ENCODE measurements at regions not wholly inside any gene's neighbourhood (a gene's known extent, or its start where the extent isn't known, plus 50 kb on each side); places are given as distances from the start of the nearest gene placed in this dataset.
"Not testable (repeated sequence)": the region's sequence is repeated elsewhere in the genome, so short reads cannot be mapped to it uniquely, and the experiment has no call there.

DNA sequence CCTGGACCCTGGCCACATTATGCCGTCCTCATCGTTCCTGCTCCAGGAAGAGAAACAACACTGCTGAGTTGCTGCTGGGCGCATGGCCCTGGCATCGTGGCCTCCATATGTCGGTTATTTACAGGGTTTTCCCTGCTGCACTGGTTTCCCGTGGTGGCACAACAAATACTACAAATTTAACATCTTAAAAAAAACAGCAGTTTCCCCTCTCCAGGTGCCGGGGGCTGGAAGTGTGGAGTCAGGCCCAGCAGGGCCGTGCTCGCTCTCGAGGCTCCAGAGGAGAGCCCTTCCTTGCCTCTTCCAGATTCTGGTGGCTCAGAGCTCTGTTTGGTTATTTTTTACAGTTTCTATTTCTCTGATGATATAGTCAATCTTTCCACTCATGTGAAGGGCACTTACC, 777.8 kb upstream of the TPTE start:
- H3K4me1 Mint-ChIP-seq; H3K27ac ChIP-seq (ENCODE audit: low read depth, low read length); H3K27me3 ChIP-seq (ENCODE audit: control insufficient read depth in 2 of 2, insufficient read depth in 2 of 2, low read length in 2 of 2); H3K27me3 Mint-ChIP-seq; H3K27ac Mint-ChIP-seq; ATAC-seq; intact Hi-C loops (cut with micrococcal nuclease); POLR2A ChIA-PET; H3K9me3 ChIP-seq (ENCODE audit: control insufficient read depth in 2 of 3, low read length in 3 of 3); DNase-seq; H3K4me3 Mint-ChIP-seq; H3K4me1 ChIP-seq (ENCODE audit: control insufficient read depth in 2 of 2, insufficient read depth in 2 of 2, low read length in 2 of 2); H3K36me3 ChIP-seq (ENCODE audit: control insufficient read depth in 2 of 3, insufficient read depth in 3 of 3, low read length in 3 of 3); CTCF ChIA-PET; H3K4me3 ChIP-seq (ENCODE audit: low read length); H3K36me3 Mint-ChIP-seq: not testable (repeated sequence)
- peaks cover 4 to 38% (median 18%) of the 10 kb centered on the region in 11 donors for H3K9me3 Mint-ChIP-seq

DNA sequence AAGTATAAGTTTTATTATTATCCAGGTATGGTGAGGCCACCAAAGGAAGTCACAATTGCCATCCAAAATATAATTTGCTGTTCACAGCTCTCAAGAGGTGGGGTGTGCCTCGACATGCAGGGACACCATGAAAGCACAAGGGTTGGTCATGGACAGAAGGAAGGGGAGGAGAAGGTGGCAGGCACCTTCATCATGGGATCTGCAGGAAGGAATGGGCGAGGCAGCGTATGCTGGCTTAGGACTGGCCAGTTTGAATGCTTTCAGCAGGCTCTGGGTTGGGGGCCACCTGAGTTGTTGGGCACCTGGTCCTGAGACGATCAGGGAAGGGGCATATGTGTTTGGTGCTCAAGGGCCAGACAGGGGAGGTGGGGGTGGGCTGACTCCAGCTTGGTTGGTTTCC, 777.2 kb upstream of the TPTE start:
- CTCF ChIA-PET; H3K27me3 Mint-ChIP-seq; intact Hi-C loops (cut with micrococcal nuclease); H3K4me1 ChIP-seq (ENCODE audit: control insufficient read depth in 2 of 2, insufficient read depth in 2 of 2, low read length in 2 of 2); H3K9me3 ChIP-seq (ENCODE audit: control insufficient read depth in 2 of 3, low read length in 3 of 3); POLR2A ChIA-PET; H3K4me3 Mint-ChIP-seq; DNase-seq; H3K4me3 ChIP-seq (ENCODE audit: low read length); H3K27ac ChIP-seq (ENCODE audit: low read depth, low read length); H3K36me3 ChIP-seq (ENCODE audit: control insufficient read depth in 2 of 3, insufficient read depth in 3 of 3, low read length in 3 of 3); H3K27ac Mint-ChIP-seq; H3K4me1 Mint-ChIP-seq; H3K27me3 ChIP-seq (ENCODE audit: control insufficient read depth in 2 of 2, insufficient read depth in 2 of 2, low read length in 2 of 2); ATAC-seq; H3K36me3 Mint-ChIP-seq: not testable (repeated sequence)
- H3K9me3 Mint-ChIP-seq = peaks cover 3 to 35% (median 13%) of the 10 kb centered on the region in 11 donors

GRCh38 chr21:9744593-9744992, 776.8 kb upstream of the TPTE start:
- H3K27ac Mint-ChIP-seq = not testable (repeated sequence)

DNA sequence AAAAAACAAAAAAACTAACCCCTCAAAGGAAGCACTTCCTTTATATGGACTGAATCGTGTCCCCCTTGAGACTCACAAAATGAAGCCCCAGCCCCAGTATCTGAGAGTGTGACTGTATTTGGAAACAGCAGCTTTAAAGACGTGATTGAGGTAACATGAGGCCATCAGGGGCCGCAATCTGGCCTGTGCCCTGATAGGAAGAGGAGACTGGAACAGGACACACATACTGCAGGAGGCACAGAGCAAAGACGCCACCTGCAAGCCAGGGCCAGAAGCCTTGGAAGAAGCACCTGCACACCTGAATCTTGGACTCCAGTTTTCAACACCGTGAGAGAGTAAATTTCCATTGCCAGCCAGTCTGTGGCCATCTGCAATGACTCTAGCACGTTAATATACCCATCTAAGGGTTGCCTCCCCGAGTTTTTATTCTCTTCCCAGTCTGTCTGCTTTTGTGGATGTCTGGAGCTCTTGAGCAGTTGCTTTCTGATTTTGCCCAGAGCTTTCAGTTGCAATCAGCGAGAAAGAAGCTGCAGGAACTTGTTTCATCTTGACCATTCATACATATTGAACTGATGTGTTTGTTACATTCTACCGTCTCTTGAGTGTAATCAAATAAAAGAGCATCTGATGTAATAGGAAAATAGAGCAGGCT, 775.8 kb upstream of the TPTE start:
- H3K4me3 ChIP-seq (ENCODE audit: low read length); intact Hi-C loops (cut with micrococcal nuclease); H3K27me3 Mint-ChIP-seq; H3K27ac ChIP-seq (ENCODE audit: low read depth, low read length); H3K4me1 Mint-ChIP-seq; H3K4me3 Mint-ChIP-seq; H3K36me3 ChIP-seq (ENCODE audit: control insufficient read depth in 2 of 3, insufficient read depth in 3 of 3, low read length in 3 of 3); H3K27ac Mint-ChIP-seq; H3K4me1 ChIP-seq (ENCODE audit: control insufficient read depth in 2 of 2, insufficient read depth in 2 of 2, low read length in 2 of 2); CTCF ChIA-PET; DNase-seq; H3K27me3 ChIP-seq (ENCODE audit: control insufficient read depth in 2 of 2, insufficient read depth in 2 of 2, low read length in 2 of 2); POLR2A ChIA-PET; ATAC-seq; H3K36me3 Mint-ChIP-seq: not testable (repeated sequence)
- H3K9me3 ChIP-seq (ENCODE audit: control insufficient read depth in 2 of 3, low read length in 3 of 3) = peaks cover 0 to 10% (median 0%) of the 10 kb centered on the region in 3 experiments
- peaks cover 0 to 29% (median 7%) of the 10 kb centered on the region in 11 donors for H3K9me3 Mint-ChIP-seq

More at GRCh38 chr21:9744593-9744992, 776.8 kb upstream of the TPTE start:
- H3K9me3 ChIP-seq (ENCODE audit: control insufficient read depth in 2 of 3, low read length in 3 of 3); H3K4me1 ChIP-seq (ENCODE audit: control insufficient read depth in 2 of 2, insufficient read depth in 2 of 2, low read length in 2 of 2); POLR2A ChIA-PET; ATAC-seq; H3K4me3 Mint-ChIP-seq; H3K36me3 Mint-ChIP-seq; H3K27me3 Mint-ChIP-seq; H3K27me3 ChIP-seq (ENCODE audit: control insufficient read depth in 2 of 2, insufficient read depth in 2 of 2, low read length in 2 of 2); H3K27ac ChIP-seq (ENCODE audit: low read depth, low read length); H3K4me3 ChIP-seq (ENCODE audit: low read length); intact Hi-C loops (cut with micrococcal nuclease); DNase-seq; CTCF ChIA-PET; H3K4me1 Mint-ChIP-seq; H3K36me3 ChIP-seq (ENCODE audit: control insufficient read depth in 2 of 3, insufficient read depth in 3 of 3, low read length in 3 of 3): not testable (repeated sequence)
- peaks cover 0 to 31% (median 9%) of the 10 kb centered on the region in 11 donors for H3K9me3 Mint-ChIP-seq

DNA sequence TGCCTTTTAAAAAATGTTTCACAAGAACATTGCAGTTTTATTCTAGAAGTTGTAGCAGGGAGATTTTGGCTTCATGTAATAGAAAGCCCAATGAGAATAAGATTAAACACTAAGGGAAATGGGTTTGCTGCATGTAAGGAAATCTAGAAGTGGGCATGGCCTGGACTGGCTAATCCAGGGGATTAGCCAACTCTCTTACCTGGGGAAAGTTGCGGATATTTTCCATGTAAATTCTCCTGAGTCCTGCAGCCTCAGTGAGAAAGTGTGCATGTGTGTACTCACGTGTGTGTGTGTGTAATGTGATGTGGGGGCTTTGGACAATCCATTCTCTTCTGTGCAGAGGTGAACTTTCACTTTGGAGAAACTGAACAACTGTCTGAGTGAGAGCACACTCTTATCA, 775.1 kb upstream of the TPTE start:
- CTCF ChIA-PET, H3K27ac Mint-ChIP-seq, H3K4me1 Mint-ChIP-seq: not testable (repeated sequence)

DNA sequence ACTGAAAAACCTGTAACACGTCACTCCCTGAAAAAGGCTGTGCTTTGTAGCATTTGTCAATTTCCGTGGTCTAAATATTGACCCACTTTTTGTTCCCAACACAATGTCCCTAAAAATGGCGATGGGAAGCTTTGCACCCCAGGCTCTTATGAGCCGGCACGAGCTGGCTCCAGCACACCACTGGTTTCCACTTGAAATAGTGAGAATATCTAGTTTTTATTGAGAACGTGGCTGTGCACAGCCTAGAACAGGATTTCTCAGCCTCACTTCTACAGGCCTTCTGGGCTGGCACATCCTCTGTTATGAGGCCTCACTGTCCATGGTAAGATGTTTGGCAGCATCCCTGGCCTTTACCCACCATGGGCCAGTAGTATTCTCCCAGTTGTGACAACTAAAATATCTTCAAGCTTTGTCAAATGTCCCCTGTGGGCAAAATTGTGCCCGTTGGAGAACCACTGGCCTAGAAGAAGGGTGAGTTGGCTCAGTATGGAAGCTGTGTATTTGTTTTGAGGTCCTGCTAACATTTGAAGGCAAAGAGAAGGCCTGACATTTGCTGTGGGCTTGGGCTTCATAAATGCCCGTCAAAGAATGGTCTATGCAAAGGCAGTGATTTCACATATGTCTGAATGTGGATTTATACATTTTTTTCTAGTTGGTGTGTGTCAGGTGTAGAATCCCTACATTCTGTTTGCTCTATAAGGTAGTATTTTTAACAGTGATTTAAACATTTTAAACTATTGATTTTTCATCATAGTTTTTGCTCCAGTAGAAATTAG, 774.4 kb upstream of the TPTE start:
- H3K36me3 ChIP-seq (ENCODE audit: control insufficient read depth in 2 of 3, insufficient read depth in 3 of 3, low read length in 3 of 3); CTCF ChIA-PET; DNase-seq; ATAC-seq; H3K4me1 Mint-ChIP-seq; intact Hi-C loops (cut with micrococcal nuclease); H3K4me3 ChIP-seq (ENCODE audit: low read length); H3K4me3 Mint-ChIP-seq; H3K36me3 Mint-ChIP-seq; H3K27me3 Mint-ChIP-seq; H3K27ac Mint-ChIP-seq; H3K4me1 ChIP-seq (ENCODE audit: control insufficient read depth in 2 of 2, insufficient read depth in 2 of 2, low read length in 2 of 2); H3K27ac ChIP-seq (ENCODE audit: low read depth, low read length); POLR2A ChIA-PET; H3K27me3 ChIP-seq (ENCODE audit: control insufficient read depth in 2 of 2, insufficient read depth in 2 of 2, low read length in 2 of 2): not testable (repeated sequence)
- H3K9me3 Mint-ChIP-seq = peaks cover 0 to 16% (median 3%) of the 10 kb centered on the region in 11 donors
- H3K9me3 ChIP-seq (ENCODE audit: control insufficient read depth in 2 of 3, low read length in 3 of 3) = peaks cover 0 to 21% (median 0%) of the 10 kb centered on the region in 3 experiments

More for the DNA sequence above, 775.1 kb upstream of the TPTE start:
- H3K4me3 ChIP-seq (ENCODE audit: low read length); H3K36me3 Mint-ChIP-seq; H3K27me3 ChIP-seq (ENCODE audit: control insufficient read depth in 2 of 2, insufficient read depth in 2 of 2, low read length in 2 of 2); H3K36me3 ChIP-seq (ENCODE audit: control insufficient read depth in 2 of 3, insufficient read depth in 3 of 3, low read length in 3 of 3); H3K27me3 Mint-ChIP-seq; POLR2A ChIA-PET; DNase-seq; ATAC-seq; H3K4me3 Mint-ChIP-seq; intact Hi-C loops (cut with micrococcal nuclease); H3K4me1 ChIP-seq (ENCODE audit: control insufficient read depth in 2 of 2, insufficient read depth in 2 of 2, low read length in 2 of 2); H3K27ac ChIP-seq (ENCODE audit: low read depth, low read length): not testable (repeated sequence)
- H3K9me3 Mint-ChIP-seq = peaks cover 0 to 22% (median 5%) of the 10 kb centered on the region in 11 donors
- peaks cover 0 to 17% (median 0%) of the 10 kb centered on the region in 3 experiments for H3K9me3 ChIP-seq (ENCODE audit: control insufficient read depth in 2 of 3, low read length in 3 of 3)

- not testable (repeated sequence) for H3K4me1 Mint-ChIP-seq
Measured at GRCh38 chr21:9747870-9748269, 773.5 kb upstream of the TPTE start.

More at GRCh38 chr21:9747870-9748269, 773.5 kb upstream of the TPTE start:
- peaks cover 0 to 16% (median 3%) of the 10 kb centered on the region in 11 donors for H3K9me3 Mint-ChIP-seq
- H3K4me3 Mint-ChIP-seq; H3K4me3 ChIP-seq (ENCODE audit: low read length); DNase-seq; POLR2A ChIA-PET; H3K4me1 ChIP-seq (ENCODE audit: control insufficient read depth in 2 of 2, insufficient read depth in 2 of 2, low read length in 2 of 2); H3K36me3 Mint-ChIP-seq; ATAC-seq; CTCF ChIA-PET; H3K27me3 ChIP-seq (ENCODE audit: control insufficient read depth in 2 of 2, insufficient read depth in 2 of 2, low read length in 2 of 2); H3K36me3 ChIP-seq (ENCODE audit: control insufficient read depth in 2 of 3, insufficient read depth in 3 of 3, low read length in 3 of 3); intact Hi-C loops (cut with micrococcal nuclease); H3K27ac Mint-ChIP-seq; H3K27me3 Mint-ChIP-seq; H3K27ac ChIP-seq (ENCODE audit: low read depth, low read length): not testable (repeated sequence)
- peaks cover 0 to 22% (median 0%) of the 10 kb centered on the region in 3 experiments for H3K9me3 ChIP-seq (ENCODE audit: control insufficient read depth in 2 of 3, low read length in 3 of 3)
